CD4-positive, CD25-positive, alpha-beta regulatory T cell (primary cell): ENCODE measurements at regions not wholly inside any gene's neighbourhood (a gene's known extent, or its start where the extent isn't known, plus 50 kb on each side); places are given as distances from the start of the nearest gene placed in this dataset.

ENCODE experiments used
- ATAC-seq, 2 donors: fragments of 150-1000 bp; cut with Tn5 transposase; one replicate each; pipeline ENCODE4 v1.10.0; 2021; ENCODE audit warnings: low read depth in 2 of 2, moderate number of reproducible peaks in 2 of 2, moderate library complexity in 1 of 2
- DNase-seq, 3 donors: peaks; one replicate each; pipeline versions ENCODE4 v3.0.0 to v3.0.0-alpha.2; 2012 to 2022; ENCODE audit warnings: mixed read lengths in 1 of 3
- H3K27ac ChIP-seq: one replicate; pipeline ENCODE4 v1.7.0; 2013; ENCODE audit warnings: mild to moderate bottlenecking, low read length; ENCODE audit not compliant: insufficient read depth, poor library complexity, severe bottlenecking
- H3K27me3 ChIP-seq: one replicate; pipeline ENCODE4 v1.7.0; 2013; ENCODE audit warnings: low read length; ENCODE audit not compliant: control insufficient read depth, insufficient read depth
- H3K36me3 ChIP-seq: one replicate; pipeline ENCODE4 v1.7.0; 2013; ENCODE audit warnings: mild to moderate bottlenecking, low read length, moderate library complexity; ENCODE audit not compliant: control insufficient read depth, insufficient read depth
- H3K4me1 ChIP-seq: 2 replicates; pipeline ENCODE4 v1.7.0; 2013; ENCODE audit warnings: mild to moderate bottlenecking, low read length; ENCODE audit not compliant: insufficient read depth, control insufficient read depth, poor library complexity, severe bottlenecking
- H3K4me3 ChIP-seq: one replicate; pipeline ENCODE4 v1.7.0; 2013; ENCODE audit warnings: low read depth, mild to moderate bottlenecking, low read length, moderate library complexity
- H3K9me3 ChIP-seq, 2 experiments: 1 replicate in 1 of 2; 2 replicates in 1 of 2; pipeline ENCODE4 v1.7.0; 2013; ENCODE audit warnings: low read length in 2 of 2, mild to moderate bottlenecking in 1 of 2, moderate library complexity in 1 of 2; ENCODE audit not compliant: control insufficient read depth in 2 of 2
- H3K27ac Mint-ChIP-seq, 3 donors: one replicate each; pipeline ENCODE4 v1.8.0; 2020 to 2022; ENCODE audit warnings: mild to moderate bottlenecking in 3 of 3, mixed read lengths in 3 of 3, moderate library complexity in 2 of 3
- H3K27me3 Mint-ChIP-seq: one replicate; pipeline ENCODE4 v1.8.0; 2022; ENCODE audit warnings: mild to moderate bottlenecking, mixed read lengths
- H3K36me3 Mint-ChIP-seq: one replicate; pipeline ENCODE4 v1.8.0; 2020; ENCODE audit warnings: mixed read lengths
- H3K4me1 Mint-ChIP-seq, 4 donors: one replicate each; pipeline ENCODE4 v1.8.0; 2020 to 2022; ENCODE audit warnings: mixed read lengths in 4 of 4, mild to moderate bottlenecking in 1 of 4
- H3K4me3 Mint-ChIP-seq, 4 donors: one replicate each; pipeline ENCODE4 v1.8.0; 2020 to 2022; ENCODE audit warnings: mild to moderate bottlenecking in 4 of 4, mixed read lengths in 4 of 4, moderate library complexity in 3 of 4
- H3K9me3 Mint-ChIP-seq, 7 donors: one replicate each; pipeline ENCODE4 v1.8.0; 2020 to 2022; ENCODE audit warnings: mixed read lengths in 7 of 7, mild to moderate bottlenecking in 3 of 7, moderate library complexity in 2 of 7

DNA sequence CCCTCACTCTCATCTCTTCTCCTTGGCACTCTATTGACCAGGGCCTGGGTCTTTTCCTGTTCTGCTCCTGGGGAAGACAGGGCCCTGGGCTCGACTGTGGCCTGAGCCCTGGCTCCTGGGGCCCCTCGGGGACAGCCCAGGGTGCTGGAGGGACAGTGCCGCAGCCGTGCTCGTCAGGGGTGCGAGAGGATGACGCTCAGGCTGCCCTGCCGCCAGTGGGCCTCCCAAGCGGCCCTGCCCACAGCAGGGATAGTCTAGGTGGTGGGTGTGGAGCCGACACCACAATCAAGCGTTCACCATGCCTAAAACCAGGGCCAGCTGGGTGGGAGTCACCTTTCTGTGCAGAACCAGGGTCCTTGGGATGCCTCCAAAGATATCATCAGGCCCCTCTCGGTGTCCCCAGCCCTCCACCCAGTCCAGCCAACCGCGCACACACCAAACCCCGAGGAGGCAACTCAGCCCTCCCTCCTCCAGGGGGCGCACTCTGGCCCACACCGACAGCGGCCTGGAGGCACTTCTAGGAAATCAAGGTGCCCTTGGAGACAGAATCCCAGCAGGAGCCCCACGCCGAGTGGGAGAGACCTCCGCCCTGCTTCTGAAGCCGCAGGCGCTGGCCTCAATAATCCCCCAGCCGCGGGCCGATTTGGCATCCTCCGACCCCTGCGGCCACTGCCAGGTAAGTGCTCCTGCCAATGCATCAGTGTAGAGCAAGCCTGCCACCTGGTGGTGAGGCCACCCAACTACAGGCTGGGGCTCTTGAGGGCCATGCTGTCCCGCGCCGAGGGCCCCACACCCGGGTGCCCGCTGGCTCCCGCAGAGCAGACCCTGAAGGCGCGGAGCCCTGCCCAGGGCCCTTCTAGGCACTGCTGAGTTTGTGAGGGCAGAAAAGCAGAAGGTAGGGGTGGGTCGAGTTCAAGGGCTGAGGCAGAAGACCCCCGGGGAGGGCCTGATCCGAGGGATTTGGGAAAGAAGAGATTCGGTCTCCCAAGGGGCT is 496.4 kb downstream of the BUD13 start:
- peak overlapping the region in 2 of 4 donors; percentile 38 to 39 for H3K4me3 Mint-ChIP-seq
- Histone ChIP-seq H3K4me3 (no peak overlapping the region), H3K27ac (no peak overlapping the region), H3K4me1 (peaks cover 6% of the 10 kb centered on the region), H3K27me3 (no peaks in the 10 kb centered on the region), H3K9me3 (no peaks in the 10 kb centered on the region), H3K36me3 (no peaks in the 10 kb centered on the region)
- peak; percentile 56 to 57 for ATAC-seq
- no peaks in the 10 kb centered on the region for H3K36me3 Mint-ChIP-seq
- DNase-seq, result peak; percentile 53 to 72 (median 62)
- H3K27me3 Mint-ChIP-seq, result peaks cover 4% of the 10 kb centered on the region
- H3K4me1 Mint-ChIP-seq, result peaks cover 0 to 7% (median 0%) of the 10 kb centered on the region in 4 donors
- H3K9me3 Mint-ChIP-seq, result no peaks in the 10 kb centered on the region
- H3K27ac Mint-ChIP-seq, result no peak overlapping the region

DNA sequence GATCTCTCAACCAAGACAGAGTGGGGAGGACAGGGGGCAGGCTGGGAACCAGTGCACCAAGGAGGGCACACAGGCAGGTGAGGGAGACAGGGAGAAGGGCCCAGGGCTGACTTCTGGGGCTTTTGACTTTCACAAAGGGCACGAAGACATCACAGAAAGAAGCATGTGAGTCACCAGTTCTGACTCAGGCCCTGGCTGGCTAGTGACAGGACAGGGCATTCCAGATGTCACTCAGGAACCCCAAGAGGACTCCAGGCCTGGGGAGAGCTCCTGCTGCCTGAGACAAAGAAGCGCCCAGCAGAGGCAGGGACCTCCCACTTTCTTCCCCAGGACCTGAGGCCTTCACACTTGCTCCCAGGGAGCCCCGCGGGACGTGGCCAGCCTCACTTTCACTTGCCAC is 497.2 kb downstream of the BUD13 start:
- no peak for ATAC-seq

DNA sequence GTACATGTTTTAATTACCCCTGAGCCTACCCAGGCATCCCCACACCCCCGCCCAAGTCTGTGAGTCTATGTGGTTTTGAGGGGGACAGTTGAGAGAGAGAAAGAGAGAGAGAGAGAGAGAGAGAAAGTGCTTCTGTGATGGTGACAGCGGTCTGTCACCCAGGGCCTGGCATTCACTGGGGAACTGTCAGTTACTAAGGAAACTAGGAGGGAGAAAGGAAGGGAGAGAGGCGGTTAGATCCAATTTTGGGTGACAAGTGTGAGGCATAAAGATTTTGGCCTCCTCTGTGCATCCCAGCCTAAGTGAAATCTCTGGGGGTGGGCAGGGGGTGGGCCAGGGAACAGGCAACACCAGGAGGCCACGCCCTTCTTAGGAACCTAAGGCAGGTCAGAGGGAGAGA is 498.3 kb downstream of the BUD13 start:
- Histone ChIP-seq H3K27ac (no peak overlapping the region), H3K4me1 (peaks cover 6% of the 10 kb centered on the region), H3K27me3 (no peaks in the 10 kb centered on the region), H3K9me3 (no peaks in the 10 kb centered on the region), H3K4me3 (no peak overlapping the region), H3K36me3 (no peaks in the 10 kb centered on the region)
- Mint-ChIP-seq H3K4me3 (peak overlapping the region in 1 of 4 donors; percentile 38), H3K27me3 (peaks cover 4% of the 10 kb centered on the region), H3K9me3 (no peaks in the 10 kb centered on the region), H3K36me3 (no peaks in the 10 kb centered on the region), H3K4me1 (peaks cover 0 to 7% (median 0%) of the 10 kb centered on the region in 4 donors), H3K27ac (no peak overlapping the region)
- ATAC-seq, result no peak
- no peak for DNase-seq

More for the DNA sequence above, 497.2 kb downstream of the BUD13 start:
- Mint-ChIP-seq H3K4me1 (peaks cover 0 to 7% (median 0%) of the 10 kb centered on the region in 4 donors), H3K4me3 (no peak overlapping the region), H3K27me3 (peaks cover 4% of the 10 kb centered on the region), H3K9me3 (no peaks in the 10 kb centered on the region), H3K27ac (no peak overlapping the region), H3K36me3 (no peaks in the 10 kb centered on the region)
- Histone ChIP-seq H3K36me3 (no peaks in the 10 kb centered on the region), H3K4me1 (peaks cover 6% of the 10 kb centered on the region), H3K27me3 (no peaks in the 10 kb centered on the region), H3K27ac (no peak overlapping the region), H3K9me3 (no peaks in the 10 kb centered on the region), H3K4me3 (no peak overlapping the region)
- DNase-seq, result no peak

DNA sequence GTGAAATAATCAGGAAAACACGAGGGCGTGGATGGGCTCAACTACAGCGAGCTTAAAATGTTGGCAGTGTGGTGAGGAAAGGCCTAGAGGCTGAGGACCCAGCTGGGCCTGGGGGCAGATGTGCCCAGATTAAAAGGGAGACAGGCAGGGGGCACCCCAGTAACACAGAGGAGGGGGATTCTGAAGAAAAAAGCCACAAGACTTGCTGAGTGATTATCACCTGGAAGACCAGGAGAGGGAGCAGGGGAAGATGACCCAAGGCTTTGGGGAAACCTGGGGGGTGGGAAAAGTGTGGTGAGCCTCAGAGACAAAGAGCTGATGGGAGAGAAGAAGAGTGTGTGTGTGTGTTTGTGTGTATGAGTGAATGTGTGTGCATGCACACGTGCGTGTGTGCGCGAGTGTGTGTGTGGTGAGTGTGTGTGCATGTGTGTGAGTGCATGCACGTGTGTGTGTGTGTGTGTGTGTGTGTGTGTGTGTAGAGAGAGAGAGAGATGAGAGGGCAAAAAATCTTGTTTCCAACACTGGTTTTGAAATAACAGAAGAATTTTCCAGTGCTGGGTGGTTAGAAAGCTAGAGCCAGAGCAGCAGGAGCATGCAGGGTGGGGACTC is 500.5 kb downstream of the BUD13 start:
- H3K9me3 Mint-ChIP-seq, result peaks cover 0 to 2% (median 0%) of the 10 kb centered on the region in 7 donors
- no peaks in the 10 kb centered on the region for H3K9me3 ChIP-seq

DNA sequence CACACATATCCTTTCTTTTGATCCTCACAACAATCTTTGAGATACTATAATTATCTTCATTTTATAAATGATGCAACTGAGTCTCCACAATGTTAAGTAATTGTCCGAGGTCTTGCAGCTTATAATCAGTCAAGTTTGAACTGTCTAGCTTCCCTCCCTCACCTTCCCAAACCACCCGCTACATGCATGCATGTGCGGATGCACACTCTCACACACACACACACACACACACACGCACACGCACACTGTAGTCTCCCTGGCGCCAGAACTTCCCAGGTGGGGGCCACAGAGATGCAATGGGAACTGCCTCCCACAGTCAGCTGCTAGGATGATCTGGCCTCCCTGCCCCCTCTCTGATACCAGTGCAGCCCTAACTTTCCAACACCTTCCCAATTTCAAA is 501.3 kb downstream of the BUD13 start:
- Mint-ChIP-seq H3K9me3 (peaks cover 0 to 2% (median 0%) of the 10 kb centered on the region in 7 donors), H3K4me3 (no peak overlapping the region), H3K27ac (no peak overlapping the region), H3K27me3 (peaks cover 4% of the 10 kb centered on the region), H3K4me1 (peaks cover 0 to 7% (median 0%) of the 10 kb centered on the region in 4 donors), H3K36me3 (no peaks in the 10 kb centered on the region)
- no peaks in the 10 kb centered on the region for H3K27me3 ChIP-seq
- no peaks in the 10 kb centered on the region for H3K9me3 ChIP-seq
- no peak overlapping the region for H3K4me3 ChIP-seq
- H3K27ac ChIP-seq, result no peak overlapping the region
- no peak for DNase-seq
- peaks cover 2% of the 10 kb centered on the region for H3K4me1 ChIP-seq
- H3K36me3 ChIP-seq, result no peaks in the 10 kb centered on the region
- ATAC-seq, result no peak

More for the DNA sequence above, 500.5 kb downstream of the BUD13 start:
- H3K4me1 ChIP-seq, result peaks cover 6% of the 10 kb centered on the region
- peaks cover 4% of the 10 kb centered on the region for H3K27me3 Mint-ChIP-seq
- no peak overlapping the region for H3K27ac ChIP-seq
- H3K4me3 Mint-ChIP-seq, result no peak overlapping the region
- no peaks in the 10 kb centered on the region for H3K36me3 Mint-ChIP-seq
- H3K4me3 ChIP-seq, result no peak overlapping the region
- ATAC-seq (no peak), DNase-seq (no peak)
- peaks cover 0 to 7% (median 0%) of the 10 kb centered on the region in 4 donors for H3K4me1 Mint-ChIP-seq
- H3K27ac Mint-ChIP-seq, result no peak overlapping the region
- H3K27me3 ChIP-seq, result no peaks in the 10 kb centered on the region
- H3K36me3 ChIP-seq, result no peaks in the 10 kb centered on the region

DNA sequence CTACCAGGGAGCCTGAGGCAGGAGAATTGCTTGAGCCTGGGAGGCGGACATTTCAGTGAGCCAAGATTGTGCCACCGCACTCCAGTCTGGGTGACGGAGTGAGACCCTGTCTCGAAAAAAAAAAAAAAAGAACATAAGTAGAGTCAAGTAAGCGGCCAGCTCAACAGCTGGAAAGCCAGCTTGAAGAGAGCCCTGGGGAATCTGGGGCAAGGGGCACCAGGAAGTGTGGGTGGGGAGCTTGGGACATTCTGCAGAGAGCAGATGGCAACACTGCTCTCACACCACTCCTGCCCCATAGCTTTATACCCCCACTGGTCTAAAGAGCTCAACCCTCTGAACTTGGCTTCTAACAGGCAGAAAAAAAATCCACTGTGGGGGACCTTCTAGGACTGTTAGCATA is 505.6 kb downstream of the BUD13 start:
- ATAC-seq, result no peak
- Histone ChIP-seq H3K4me1 (no peaks in the 10 kb centered on the region), H3K4me3 (no peak overlapping the region), H3K36me3 (no peaks in the 10 kb centered on the region), H3K27me3 (peaks cover 2% of the 10 kb centered on the region), H3K27ac (no peak overlapping the region), H3K9me3 (no peaks in the 10 kb centered on the region)
- Mint-ChIP-seq H3K4me1 (no peaks in the 10 kb centered on the region), H3K9me3 (peaks cover 0 to 2% (median 0%) of the 10 kb centered on the region in 7 donors), H3K36me3 (no peaks in the 10 kb centered on the region), H3K27me3 (peaks cover 4% of the 10 kb centered on the region), H3K4me3 (no peak overlapping the region), H3K27ac (no peak overlapping the region)
- DNase-seq, result no peak

DNA sequence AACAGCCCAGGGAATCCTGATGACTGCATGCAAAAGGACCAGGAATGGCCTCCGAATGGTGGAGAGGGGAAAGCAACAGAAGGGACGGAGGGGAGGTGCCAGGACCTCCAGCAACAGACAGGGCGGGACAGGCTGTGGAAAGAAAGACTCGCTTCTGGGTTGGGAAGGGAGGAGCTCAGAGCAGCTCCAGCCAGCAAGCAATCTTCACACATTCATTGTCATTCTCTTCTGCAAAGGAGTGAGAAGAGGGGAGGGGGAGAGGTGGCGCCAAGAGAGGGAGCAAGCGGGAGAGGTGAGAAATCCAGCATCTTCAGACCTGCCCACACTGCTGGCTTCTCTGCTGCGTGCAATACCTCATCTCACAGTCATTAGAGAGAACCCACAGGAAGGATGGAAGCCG is 509.0 kb downstream of the BUD13 start:
- Histone ChIP-seq H3K36me3 (no peaks in the 10 kb centered on the region), H3K27ac (no peak overlapping the region), H3K27me3 (peaks cover 2% of the 10 kb centered on the region), H3K4me3 (no peak overlapping the region), H3K4me1 (no peaks in the 10 kb centered on the region), H3K9me3 (no peaks in the 10 kb centered on the region)
- Mint-ChIP-seq H3K4me1 (no peaks in the 10 kb centered on the region), H3K27ac (no peak overlapping the region), H3K9me3 (peaks cover 0 to 2% (median 0%) of the 10 kb centered on the region in 7 donors), H3K4me3 (no peak overlapping the region), H3K27me3 (peaks cover 11% of the 10 kb centered on the region), H3K36me3 (no peaks in the 10 kb centered on the region)
- DNase-seq (no peak), ATAC-seq (no peak)
